ENCODE measurements at regions not wholly inside any gene's neighbourhood (a gene's known extent, or its start where the extent isn't known, plus 50 kb on each side); places are given as distances from the start of the nearest gene placed in this dataset.

DNA sequence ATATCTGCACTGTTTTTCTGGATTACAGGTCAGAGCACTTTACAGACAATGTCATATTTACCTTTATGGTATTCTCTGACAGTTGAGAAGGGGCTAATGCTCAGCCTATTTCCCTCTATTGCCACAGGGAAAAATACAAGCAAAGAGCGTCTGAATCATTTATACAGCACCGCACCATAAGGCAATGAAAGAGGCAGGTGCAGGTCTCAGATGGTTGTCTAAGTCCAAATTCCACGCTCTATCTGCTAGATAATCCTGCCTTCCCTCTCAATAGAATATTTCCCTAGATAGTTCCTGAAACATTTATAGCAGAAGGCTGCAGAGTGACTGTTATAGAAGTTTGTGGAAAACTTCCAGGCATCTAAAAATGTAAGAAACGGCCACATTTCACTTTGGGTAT lies 446.1 kb upstream of the CDH6 start:
- no peak for DNase-seq (ENCODE audit: low read depth)

DNA sequence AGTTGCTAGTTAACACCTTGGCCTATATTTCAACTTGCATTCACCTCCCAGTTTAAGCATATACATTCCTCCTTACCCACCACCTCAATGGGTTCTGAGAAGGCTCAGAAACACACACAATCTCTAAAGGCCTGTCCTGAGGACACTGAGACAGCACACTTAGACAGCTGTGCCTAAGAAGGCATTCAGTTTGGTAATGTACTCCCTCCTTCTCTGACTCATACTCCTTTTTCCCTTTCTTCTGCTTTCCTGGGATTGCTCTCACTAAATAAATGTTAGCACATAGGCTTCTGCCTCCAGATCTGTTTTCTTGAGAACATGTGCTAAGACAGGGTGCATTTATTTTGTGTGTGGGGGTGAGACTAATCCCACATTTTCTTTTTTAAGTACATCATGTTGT lies 456.8 kb upstream of the CDH6 start:
- no peak for DNase-seq (ENCODE audit: low read depth)

DNA sequence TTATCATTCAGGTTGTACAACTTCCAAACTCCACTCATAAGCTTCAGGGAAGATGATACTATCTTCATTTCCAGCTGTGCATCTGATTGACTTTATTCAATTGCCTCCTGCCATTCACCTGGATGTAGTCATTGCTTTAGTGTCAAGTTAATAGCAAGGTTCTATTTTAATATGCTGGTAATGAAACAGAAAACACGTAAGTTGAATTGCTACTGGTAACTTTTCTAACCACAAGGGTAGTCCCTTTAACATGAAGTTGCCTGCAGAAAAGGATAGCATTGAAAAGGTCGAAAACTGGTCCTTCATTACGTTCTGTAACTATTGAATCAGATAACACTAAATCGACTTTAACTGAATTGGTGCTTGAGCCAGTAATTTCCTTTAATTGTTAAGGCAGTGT lies 459.4 kb upstream of the CDH6 start:
- DNase-seq (ENCODE audit: low read depth): no peak

DNA sequence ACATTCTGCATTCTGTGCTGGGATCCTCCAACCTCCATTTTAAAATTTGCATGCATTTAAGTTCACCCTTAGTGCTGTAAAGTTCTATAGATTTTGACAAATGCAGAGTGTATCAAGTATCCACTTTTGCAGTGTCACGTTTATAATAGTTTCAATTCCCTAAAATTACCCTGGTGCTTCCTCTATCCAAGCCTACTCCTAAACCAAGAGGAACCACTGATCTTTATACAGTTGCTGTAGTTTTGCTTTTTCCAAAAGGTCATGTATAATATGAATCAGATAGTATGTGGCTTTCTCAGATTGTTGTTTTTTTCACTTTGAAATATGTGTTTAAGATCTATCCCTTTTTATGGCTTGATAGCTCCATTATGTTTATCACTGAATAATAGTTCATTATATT lies 468.4 kb upstream of the CDH6 start:
- no peak for DNase-seq (ENCODE audit: low read depth)

DNA sequence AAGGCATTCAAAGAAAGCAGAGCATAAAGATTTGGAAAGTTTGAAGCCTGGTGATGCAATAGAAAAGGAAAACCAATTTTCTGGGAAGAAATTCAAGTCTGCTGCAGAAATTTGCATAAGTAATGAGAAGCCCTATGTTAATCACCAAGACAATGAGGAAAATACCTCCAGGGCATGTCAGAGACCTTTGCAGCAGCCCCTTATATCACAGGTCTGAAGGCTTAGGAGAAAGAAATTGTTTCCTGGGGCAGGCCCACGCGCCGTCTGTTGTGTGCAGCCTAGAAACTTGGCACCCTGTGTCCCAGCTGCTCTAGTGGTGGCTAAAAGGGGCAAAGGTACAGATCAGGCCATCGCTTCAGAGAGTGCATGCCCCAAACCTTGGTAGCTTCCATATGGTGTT lies 495.3 kb upstream of the CDH6 start:
- DNase-seq (ENCODE audit: low read depth): no peak

DNA sequence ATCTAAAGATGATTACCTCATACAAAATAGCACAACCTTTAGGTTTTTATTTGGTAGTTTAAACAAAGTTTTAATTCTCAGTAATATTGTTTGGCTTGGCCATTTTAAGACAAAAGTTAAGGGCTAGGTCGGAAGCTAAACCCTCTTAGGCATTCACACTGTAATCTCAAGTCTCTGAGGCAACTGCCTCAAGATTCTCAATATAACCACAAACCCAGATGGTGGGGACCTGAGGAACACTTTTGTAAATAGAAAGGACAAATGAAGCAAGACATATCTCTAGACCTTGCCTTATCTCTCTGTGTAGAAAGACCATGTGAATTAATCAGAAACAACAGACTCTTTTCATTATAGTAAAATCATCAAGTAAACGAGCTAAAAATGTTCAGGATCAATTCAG lies 500.2 kb upstream of the CDH6 start:
- DNase-seq (ENCODE audit: low read depth): no peak

DNA sequence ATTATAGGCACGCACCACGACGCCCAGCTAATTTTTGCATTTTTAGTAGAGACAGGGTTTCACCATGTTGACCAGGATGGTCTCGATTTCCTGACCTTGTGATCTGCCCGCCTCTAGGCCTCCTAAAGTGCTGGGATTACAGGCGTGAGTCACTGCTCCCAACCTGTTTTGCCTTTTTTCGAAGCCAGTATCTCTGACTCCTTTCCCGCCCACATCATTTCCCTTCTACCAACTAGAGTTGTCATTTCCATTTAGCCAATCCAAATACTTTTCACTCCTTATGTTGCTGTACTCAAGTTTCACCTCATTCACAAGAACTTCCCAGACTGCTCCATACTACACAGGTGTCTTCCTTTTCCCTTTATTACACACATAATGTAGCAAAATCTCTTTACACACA lies 502.6 kb upstream of the CDH6 start:
- no peak for DNase-seq (ENCODE audit: low read depth)

DNA sequence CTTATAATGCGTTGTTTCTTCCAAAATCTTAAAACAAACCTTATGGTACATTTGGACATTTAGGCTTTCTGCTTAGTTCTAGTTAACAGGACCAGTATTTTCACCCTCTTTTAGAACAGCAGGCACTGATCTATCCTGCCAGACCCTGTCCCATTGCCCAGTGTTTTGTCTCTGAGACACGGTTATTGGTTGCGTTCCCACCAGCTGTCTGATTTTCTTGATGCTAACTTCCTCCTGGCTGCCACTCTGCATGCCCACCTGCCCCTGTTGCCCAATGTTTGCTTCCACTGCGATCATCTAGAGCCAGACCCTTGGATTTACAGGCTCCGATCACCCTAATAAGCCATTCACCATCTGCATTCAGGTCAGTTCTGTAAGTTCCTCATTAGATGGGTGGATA lies 506.0 kb upstream of the CDH6 start:
- DNase-seq (ENCODE audit: low read depth): no peak

DNA sequence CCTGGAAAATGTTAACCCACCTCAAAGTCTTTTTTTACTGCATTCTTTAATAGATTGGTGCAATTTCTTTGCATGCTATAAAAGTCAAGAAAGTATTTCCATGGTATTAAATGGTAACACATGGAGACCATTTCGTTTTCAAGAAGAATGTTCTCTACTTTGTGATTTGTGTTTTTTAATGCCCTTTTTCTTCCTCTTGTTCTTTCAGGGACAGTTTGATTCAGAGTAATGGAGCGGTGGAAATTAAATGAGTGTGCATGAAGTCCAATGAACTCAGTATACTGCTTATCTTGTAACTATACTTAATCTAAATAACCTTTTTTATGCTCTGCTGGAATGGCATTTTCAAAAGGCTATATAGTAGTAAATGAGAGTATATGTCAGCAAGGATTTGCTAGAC lies 507.0 kb upstream of the CDH6 start:
- no peak for DNase-seq (ENCODE audit: low read depth)

DNA sequence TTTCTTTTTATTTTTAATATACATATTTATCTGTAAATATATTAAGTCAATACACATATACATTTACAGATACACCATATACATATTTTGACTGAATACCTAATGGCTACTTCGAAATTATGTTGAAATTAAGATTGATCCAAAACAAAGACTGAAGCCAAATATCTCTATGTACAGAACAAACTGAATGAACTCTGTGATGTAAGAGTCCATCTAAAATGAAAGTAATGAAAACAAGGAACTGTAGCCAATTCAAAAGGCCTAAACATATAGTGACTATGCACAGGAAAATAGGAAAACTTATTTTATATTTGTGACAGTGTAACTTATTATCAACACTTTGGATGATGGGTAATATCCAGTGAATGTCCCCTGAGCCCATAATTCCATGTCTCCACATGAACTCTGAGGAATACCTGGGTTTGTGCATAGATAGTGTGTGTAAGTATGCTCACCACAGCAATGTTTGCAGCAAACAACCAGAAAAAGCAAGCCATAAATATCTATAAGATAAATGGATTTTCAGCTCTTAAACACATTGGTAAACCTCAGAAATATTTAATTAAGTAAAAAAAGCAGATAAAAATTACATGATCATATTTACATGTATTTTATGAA lies 517.2 kb upstream of the CDH6 start:
- no peak for DNase-seq (ENCODE audit: low read depth)

DNA sequence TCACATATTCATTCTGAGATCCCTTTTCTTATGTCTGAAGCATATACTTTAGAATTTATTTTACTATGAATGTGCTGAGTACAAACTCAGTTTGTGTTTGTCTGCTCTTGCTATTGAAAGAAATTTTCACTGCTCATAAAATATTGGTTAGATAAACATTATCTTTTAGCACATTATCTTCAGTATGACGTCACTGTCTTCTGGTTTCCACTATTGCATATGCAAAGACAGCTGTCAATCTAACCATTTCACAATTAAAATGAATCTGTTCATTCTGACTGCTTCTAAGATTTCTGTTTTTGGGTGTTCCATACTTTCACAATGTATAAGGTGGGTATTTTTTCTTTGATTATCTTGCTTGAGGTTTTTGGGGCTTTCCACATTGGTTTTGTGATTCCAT lies 526.2 kb upstream of the CDH6 start:
- DNase-seq (ENCODE audit: low read depth): no peak

DNA sequence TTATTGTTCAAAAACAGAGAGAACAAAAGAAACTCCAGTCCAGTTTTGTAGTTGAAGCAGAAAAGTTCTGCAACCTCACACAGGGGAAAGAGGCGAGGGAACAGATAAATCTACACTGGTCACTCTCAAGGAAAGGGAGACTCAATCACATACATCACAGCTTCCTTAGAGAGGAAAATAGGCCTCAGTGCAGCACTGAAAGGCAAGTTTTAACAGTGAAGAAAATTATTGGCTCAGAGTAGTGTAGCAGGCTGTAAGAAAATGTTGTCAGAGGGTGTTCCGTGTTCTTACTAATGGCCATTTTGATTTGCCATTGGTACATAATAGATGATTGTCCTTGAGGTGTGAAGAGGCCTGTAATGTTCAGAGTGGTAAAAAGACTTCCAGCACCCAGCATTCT lies 530.0 kb upstream of the CDH6 start:
- no peak for DNase-seq (ENCODE audit: low read depth)

DNA sequence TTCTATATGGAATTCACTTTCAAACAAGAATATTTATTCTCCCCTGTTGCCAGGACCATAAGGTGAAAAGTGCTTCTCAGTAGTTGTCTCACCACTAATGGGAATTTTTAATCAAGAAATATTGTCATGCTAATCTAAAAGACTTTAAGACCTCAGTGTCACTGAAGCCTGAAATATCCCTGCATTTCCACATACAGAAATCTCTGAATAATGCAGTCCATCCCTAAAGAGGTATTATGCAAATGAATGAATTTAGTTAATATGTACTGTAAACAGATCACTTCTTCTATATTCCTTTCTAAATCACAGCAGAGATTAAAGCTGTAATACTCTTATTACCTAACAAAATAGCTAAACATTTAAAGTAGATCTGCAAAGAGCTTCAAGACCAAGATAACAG lies 531.1 kb upstream of the CDH6 start:
- no peak for DNase-seq (ENCODE audit: low read depth)

DNA sequence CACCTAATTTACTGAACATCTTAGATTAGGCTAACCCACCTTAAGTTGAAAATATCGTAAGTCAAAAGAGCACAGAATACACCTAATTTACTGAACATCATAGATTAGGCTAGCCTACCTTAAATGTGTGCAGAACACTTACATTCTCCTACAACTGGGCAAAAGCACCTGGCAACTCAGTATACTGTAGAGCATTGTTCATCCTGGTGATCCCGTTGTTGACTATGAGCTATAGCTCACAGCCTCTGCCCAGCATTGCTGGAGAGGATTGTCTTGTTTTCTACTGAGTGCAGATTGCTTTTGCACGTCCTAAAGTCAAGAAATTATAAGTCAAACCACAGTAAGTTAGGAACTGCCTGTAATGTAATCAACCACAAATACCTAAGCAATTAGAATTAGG lies 531.8 kb upstream of the CDH6 start:
- no peak for DNase-seq (ENCODE audit: low read depth)

DNA sequence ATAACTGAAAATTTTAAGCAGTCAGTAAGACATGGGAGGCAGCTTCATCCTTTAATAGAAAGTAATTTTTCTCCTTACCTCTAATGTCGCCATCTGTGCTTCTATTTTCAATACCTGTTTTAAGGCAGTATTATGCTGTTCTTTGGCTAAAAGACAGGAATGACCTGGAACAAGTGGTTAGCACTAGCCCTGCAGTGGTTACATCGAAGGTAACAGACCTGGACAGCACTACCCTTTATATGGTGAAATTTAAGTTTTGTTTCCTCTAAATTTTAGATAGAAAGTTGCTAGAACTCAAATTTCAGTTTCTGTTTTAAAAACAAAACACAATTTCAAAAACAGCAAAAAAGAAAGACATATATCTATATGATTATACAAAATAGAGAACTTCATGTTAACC lies 534.1 kb upstream of the CDH6 start:
- DNase-seq (ENCODE audit: low read depth): no peak

DNA sequence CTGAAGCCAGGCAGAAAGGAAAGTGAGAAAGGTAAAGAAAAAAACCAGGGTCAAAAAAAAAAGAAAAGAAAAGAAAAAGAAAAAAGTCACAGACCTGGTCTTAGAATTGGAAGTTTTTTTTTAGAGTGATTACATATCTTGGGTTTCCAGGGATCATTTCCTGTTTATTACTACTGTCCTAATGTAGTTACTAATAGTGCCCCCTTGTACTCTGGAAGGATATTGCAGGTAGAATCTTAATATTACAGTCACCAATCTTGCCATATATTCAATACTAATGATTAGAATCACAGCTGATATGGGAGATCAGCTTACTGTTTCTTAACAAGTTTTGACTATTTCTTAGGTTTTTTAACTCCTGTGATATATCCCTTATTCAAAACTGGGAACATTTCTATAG lies 543.2 kb upstream of the CDH6 start:
- DNase-seq (ENCODE audit: low read depth): no peak

DNA sequence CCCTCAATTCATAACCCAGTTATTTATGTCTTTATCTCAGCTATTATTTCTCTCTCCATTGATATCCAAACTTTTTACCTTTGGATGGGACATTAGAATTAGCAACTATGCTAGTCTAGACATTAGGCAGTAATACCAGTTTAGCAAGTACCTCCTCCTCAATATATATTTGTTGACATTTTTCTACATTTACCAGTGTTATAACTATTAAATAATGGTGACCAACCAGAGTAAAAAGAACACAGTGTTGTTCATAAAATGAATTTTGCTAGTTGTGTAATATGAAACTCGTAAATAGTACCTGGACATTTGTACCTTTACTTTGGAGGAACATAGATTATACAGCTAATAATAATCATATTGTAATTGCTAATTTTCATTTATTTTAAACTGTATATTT lies 554.6 kb upstream of the CDH6 start:
- no peak for DNase-seq (ENCODE audit: low read depth)

DNA sequence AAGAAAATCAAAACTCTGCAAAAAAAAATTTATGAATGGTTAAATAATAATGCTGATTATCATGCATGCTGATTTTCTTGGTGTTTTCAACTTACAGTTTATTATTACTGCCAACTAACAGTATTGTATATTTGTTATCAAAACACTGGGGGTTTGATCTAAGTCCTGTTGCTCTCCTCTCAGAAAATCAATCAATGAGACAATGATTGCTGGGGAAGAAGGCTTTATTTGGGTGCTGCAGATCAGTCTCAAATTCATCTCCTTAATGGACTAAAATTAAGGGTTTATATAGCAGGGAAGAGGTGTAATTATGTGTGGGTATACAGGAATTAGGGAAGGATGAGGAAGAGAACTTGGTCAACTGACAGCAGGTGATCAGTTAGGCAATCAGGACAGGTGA lies 565.5 kb upstream of the CDH6 start:
- no peak for DNase-seq (ENCODE audit: low read depth)

DNA sequence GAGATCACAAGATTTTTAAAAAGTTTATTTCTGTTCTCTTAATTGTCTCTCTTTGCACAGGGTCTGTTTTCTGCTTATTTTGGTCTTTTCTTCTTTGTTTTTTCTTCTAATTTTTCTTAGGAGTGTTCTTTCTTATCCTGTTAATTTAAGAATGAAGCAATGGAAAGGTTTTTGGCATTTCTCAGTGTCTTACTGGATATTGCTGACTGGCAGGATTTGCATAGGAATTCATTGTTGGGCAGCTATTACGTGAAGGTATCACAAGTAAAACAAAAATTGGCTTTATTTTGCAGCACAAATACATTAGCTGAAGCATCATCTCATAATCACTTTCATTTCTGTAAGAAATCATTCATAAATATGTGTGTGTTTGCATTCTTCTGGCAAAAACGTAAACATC lies 566.9 kb upstream of the CDH6 start:
- no peak for DNase-seq (ENCODE audit: low read depth)

DNA sequence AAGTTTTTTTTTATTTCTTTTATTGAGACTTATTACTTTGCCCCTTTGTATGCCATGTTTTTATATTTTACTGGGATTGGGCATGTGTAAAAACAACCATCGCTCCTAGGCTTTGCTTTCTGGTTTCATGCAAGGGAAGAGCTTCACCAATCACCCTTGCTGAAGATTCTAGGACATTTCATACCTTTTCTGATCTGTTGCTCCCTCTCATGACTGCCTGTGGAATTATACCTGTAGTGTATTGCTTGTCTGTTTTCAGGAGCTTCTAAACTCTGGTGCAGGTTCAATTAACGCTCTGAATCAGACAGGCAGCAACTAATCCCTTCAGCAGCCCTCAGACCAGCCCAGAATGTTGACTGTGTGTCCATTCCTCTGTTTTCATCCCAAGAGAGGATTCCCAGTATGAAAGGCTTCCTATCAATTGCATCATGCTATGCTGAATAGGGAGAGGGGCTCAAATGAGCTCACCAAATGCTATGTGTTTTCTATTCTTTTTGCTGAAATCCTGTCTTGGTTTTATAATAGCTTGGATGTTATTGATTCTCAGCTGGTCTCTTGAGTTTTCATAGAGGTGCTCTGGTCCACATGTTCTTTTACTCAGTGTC lies 572.9 kb upstream of the CDH6 start:
- no peak for DNase-seq (ENCODE audit: low read depth)

DNA sequence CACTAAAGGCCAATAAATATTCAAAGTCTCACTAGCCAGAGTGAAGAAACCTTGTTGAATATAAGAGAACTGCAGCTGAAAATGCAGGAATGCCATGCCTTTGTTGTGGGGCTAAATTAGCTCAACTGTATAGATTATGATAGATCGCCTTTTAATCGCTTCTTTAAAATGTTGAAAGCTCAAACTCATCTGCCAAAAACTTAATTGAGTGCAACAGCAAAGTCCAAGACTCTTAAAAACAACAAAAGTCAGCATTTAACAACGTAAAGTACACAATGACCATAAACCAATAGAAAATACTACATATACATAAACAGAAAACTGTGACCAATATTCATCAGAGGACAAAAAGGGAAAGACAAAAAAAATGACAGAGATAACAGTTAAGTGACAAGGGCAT lies 585.0 kb upstream of the CDH6 start:
- no peak for DNase-seq (ENCODE audit: low read depth)

DNA sequence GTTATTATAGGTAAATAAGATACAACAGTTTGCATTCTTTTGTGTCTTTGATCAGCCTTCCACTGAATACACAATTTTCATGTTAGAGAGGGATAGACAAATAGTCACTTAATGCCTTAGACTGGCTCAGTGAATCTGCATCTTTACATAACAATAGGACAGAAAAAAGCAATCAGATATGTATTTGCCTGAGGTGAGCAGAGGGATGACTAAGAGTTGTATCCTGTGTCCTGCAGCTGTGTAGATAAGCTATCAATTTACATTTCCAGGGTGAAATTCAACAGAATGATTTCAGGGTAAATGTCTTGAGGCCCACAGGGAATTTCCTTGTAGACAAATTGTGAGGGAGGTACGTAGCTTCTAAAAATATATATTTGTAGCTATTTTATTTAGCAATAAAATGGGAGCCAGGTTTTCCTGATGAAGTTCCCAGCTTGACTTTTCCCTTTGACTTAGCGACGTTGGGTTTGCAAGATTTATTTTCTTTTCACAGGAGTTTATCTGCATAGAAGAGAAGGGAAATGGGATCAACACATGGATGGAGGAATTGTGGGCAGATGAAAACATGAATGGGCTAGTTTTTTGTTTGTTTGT lies 586.1 kb upstream of the CDH6 start:
- no peak for DNase-seq (ENCODE audit: low read depth)

DNA sequence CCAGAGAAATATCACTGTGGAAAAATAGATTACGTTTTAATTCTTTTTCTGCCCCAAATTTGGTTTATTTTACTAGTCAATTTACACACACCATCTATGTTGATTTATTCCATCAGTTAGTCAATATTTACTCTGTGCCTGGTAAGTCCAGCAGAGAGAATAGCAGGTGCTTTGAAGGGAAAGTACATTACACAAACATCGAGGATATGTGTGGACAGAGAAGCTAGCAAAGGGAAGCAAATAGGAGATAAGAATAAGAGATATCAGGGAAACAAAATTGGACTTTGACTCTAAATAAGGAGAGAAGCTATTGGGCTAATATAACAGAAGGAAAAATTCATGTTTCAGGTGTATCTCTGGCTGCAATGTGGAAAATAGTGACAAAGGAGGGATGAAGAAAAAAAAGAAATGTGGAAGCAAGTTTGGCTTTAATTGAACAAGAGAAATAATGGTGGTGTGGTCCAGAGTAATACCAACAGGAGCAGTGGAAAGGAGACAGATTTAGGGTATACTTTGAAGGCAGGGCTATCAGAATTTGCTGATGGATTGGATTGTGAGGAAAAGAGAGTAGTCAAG lies 587.7 kb upstream of the CDH6 start:
- DNase-seq (ENCODE audit: low read depth): no peak
